Stimulated activated CD8-positive, alpha-beta memory T cell treated with anti-CD3 and anti-CD28 coated beads, Interleukin-4, amount 100 ng/mL, for 48 hours (primary cell): ENCODE measurements at regions not wholly inside any gene's neighbourhood (a gene's known extent, or its start where the extent isn't known, plus 50 kb on each side); places are given as distances from the start of the nearest gene placed in this dataset.
"Not testable (repeated sequence)": the region's sequence is repeated elsewhere in the genome, so short reads cannot be mapped to it uniquely, and the experiment has no call there.

Experiments used
- DNase-seq: peaks from one replicate; pipeline ENCODE4 v3.0.0-alpha.2; 2020

DNA sequence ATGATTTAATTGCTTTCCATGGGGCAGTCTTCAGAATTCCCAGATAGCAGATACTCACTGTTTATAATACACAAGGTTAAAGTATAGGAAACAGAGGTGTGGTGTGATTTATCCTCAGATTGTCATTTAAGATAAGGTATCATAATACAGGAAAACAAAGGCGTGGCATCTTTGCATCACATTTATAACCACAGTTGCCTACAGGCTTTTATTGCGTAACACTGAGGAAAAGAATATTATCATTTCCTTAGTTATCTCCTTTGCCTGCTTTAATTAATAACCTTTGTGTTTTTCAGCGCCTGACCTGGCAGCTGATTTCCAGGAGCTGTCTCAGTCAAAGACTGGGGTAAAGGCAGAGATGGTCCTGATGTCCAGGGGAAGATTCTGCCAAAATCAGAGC is 68.8 kb downstream of the SSX7 start:
- DNase-seq = no peak

DNA sequence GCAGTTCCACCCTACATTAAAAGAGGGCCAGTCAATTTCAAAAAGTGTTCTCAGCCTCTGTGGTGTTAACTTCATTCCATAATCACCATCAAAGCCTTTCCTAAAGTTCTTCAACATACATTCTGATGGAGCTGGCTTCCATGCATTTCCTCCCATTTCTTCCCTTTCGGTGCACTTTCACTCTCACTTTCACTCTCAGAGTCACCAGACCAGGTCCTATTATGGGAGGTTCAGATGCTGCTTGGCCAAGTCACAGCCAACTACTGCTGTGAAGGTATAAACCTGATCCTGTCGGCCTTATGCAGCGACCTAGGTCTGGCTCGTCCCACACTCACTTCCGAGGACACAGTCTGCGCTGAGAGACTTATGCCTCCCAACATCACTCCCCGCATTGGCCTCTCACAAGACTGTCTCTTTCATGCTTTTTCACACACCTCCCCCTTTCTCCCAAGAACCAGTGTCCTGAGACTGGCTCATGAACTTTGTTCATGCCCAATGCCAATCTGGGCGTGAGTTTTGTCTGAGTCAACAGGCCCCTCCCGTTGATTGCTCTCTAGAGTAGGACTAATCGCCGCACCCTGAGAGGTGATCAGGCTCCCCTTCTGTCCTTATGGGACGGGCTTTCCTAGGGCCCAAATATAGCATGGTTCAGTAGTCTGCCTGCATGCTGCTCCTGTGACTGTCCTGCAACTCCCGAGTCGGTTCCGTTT is 60.8 kb upstream of the XAGE1B start:
- DNase-seq = no peak

DNA sequence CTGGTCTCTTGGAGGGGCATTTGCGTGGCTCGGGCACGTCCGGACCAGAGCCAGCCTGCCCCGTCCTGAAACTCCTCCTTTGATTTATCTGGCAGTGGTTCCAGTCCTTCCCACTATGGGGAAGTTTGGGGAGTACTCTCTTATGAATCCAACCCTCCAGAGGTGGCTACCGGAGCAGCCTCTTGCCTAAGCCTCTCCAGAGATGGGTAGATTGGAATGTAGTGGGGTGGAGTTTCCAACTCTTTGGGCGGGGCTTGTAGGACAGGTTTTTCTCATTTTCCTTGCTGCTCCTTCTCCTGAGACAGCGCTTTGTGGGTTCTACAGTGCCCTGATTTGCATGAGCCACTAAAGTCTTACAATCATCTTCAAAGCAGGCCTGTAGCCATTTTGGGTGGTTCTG is 60.1 kb upstream of the XAGE1B start:
- no peak for DNase-seq

DNA sequence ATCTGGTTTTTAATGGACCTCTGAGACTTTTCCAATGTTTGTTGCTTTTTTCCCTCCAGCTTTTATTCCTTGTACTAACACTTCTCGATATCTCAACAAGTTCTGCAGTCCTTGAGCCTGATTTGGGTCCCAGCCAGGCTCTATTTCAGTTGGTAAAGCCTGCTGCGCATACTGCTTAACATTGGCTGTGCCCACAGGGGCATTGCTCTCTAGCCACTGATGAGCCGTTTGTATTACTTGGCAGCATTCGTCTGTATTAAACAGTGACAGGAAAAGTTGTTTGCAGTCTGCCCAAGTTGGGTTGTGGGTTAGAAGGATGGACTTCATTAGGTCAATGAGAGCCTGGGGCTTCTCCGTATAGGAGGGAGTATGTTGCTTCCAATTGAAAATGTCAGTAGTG is 59.6 kb upstream of the XAGE1B start:
- DNase-seq = no peak

DNA sequence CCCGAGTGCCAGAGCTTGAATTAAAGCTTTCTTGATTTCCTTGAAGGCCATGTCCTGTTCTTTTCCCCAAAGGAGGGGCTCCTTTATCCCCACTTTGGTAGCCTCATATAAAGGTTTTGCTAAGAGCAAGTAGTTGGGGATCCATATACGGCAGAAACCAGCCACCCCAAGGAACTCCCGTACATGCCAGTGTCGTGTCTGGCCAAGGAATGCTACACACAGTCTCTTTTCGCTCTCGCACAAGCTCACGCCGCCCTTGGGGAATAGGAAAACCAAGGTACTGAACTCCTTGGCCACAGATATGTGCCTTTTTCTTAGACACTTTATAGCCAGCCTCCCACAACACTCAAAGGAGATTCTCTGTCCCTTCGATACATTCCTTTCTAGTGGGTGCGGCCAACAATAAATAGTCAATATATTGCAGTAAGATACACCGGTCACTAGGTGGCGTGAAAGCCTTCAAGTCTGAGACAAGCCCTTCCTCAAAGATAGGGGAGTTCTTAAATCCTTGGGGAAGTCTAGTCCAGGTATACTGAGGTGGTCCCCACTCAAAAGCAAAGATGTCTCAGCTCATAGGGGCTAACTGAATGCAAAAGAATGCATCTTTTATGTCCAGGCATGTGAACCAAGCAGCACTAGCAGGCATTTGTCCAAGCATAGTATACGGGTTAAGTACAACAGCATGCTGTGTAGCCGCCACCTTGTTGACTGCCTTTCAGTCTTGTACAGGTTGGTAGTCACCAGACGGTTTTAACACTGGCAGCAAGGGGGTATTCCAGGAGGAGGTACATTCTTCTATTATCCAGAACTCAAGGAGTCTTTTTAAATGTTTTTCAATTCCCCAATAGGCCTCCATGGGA is 57.8 kb upstream of the XAGE1B start:
- peak; percentile 25 for DNase-seq

DNA sequence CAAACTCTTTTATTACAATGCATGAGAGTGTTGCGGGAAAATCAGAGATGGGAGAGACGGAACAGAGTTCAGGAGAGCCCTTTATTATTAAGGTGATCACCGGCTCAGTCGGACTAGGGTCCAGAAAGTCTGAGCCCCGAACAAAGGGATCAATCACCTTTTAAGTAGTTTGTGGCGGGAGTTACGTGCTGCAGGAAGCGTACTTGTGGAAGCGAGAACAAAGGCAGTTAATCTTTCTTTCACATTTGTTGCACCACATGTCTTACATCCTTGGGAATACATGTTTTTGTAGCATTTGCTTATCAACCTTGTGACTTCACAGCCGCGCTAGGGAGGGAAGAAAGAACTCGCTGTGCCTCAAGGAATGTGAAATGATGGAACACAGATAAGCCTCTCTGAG is 51.3 kb upstream of the XAGE1B start:
- DNase-seq = not testable (repeated sequence)
